ENCODE measurements at regions not wholly inside any gene's neighbourhood (a gene's known extent, or its start where the extent isn't known, plus 50 kb on each side); places are given as distances from the start of the nearest gene placed in this dataset.

- DNase-seq (no peak), ATAC-seq (no peak)
- Mint-ChIP-seq H3K27ac (no peak overlapping the region), H3K36me3 (ENCODE audit: low read depth) (no peaks in the 10 kb centered on the region), H3K27me3 (no peaks in the 10 kb centered on the region), H3K9me3 (no peaks in the 10 kb centered on the region), H3K4me3 (no peak overlapping the region), H3K4me1 (no peaks in the 10 kb centered on the region)
These were observed 527.4 kb downstream of the C4orf33 start for GRCh38 chr4:129623233-129623875.

GRCh38 chr4:129641179-129641578, 545.2 kb downstream of the C4orf33 start:
- H3K27me3 Mint-ChIP-seq = no peaks in the 10 kb centered on the region
- peaks cover 3% of the 10 kb centered on the region for H3K9me3 Mint-ChIP-seq
- H3K4me1 Mint-ChIP-seq = no peaks in the 10 kb centered on the region
- no peaks in the 10 kb centered on the region for H3K36me3 Mint-ChIP-seq (ENCODE audit: low read depth)
- H3K27ac Mint-ChIP-seq = no peak overlapping the region
- DNase-seq (peak; percentile 40), ATAC-seq (no peak)
- no peak overlapping the region for H3K4me3 Mint-ChIP-seq

GRCh38 chr4:129645461-129645860, 549.5 kb downstream of the C4orf33 start:
- Mint-ChIP-seq H3K9me3 (no peaks in the 10 kb centered on the region), H3K27ac (no peak overlapping the region), H3K27me3 (no peaks in the 10 kb centered on the region), H3K4me3 (no peak overlapping the region), H3K36me3 (ENCODE audit: low read depth) (no peaks in the 10 kb centered on the region), H3K4me1 (no peaks in the 10 kb centered on the region)
- ATAC-seq (no peak), DNase-seq (no peak)

GRCh38 chr4:129668092-129668491, 572.1 kb downstream of the C4orf33 start:
- Mint-ChIP-seq H3K27ac (no peak overlapping the region), H3K4me1 (no peaks in the 10 kb centered on the region), H3K36me3 (ENCODE audit: low read depth) (no peaks in the 10 kb centered on the region), H3K4me3 (no peak overlapping the region), H3K27me3 (no peaks in the 10 kb centered on the region), H3K9me3 (no peaks in the 10 kb centered on the region)
- no peak for DNase-seq
- ATAC-seq = no peak

- no peak for ATAC-seq
- no peaks in the 10 kb centered on the region for H3K36me3 Mint-ChIP-seq (ENCODE audit: low read depth)
- H3K27ac Mint-ChIP-seq = no peak overlapping the region
- DNase-seq = no peak
- H3K27me3 Mint-ChIP-seq = no peaks in the 10 kb centered on the region
- no peaks in the 10 kb centered on the region for H3K9me3 Mint-ChIP-seq
- no peak overlapping the region for H3K4me3 Mint-ChIP-seq
- H3K4me1 Mint-ChIP-seq = no peaks in the 10 kb centered on the region
These were observed 577.0 kb downstream of the C4orf33 start for GRCh38 chr4:129672941-129673340.

GRCh38 chr4:129675036-129675435, 579.1 kb downstream of the C4orf33 start:
- Mint-ChIP-seq H3K27me3 (no peaks in the 10 kb centered on the region), H3K4me1 (no peaks in the 10 kb centered on the region), H3K4me3 (no peak overlapping the region), H3K36me3 (ENCODE audit: low read depth) (no peaks in the 10 kb centered on the region), H3K9me3 (no peaks in the 10 kb centered on the region), H3K27ac (no peak overlapping the region)
- no peak for DNase-seq
- no peak for ATAC-seq

GRCh38 chr4:129676934-129677333, 581.0 kb downstream of the C4orf33 start:
- Mint-ChIP-seq H3K27ac (no peak overlapping the region), H3K4me1 (no peaks in the 10 kb centered on the region), H3K4me3 (no peak overlapping the region), H3K36me3 (ENCODE audit: low read depth) (no peaks in the 10 kb centered on the region), H3K9me3 (no peaks in the 10 kb centered on the region), H3K27me3 (no peaks in the 10 kb centered on the region)
- no peak for DNase-seq
- ATAC-seq = no peak

- DNase-seq = no peak
- no peaks in the 10 kb centered on the region for H3K27me3 Mint-ChIP-seq
- no peak overlapping the region for H3K4me3 Mint-ChIP-seq
- H3K4me1 Mint-ChIP-seq = no peaks in the 10 kb centered on the region
- H3K36me3 Mint-ChIP-seq (ENCODE audit: low read depth) = no peaks in the 10 kb centered on the region
- peaks cover 3% of the 10 kb centered on the region for H3K9me3 Mint-ChIP-seq
- no peak for ATAC-seq
- no peak overlapping the region for H3K27ac Mint-ChIP-seq
These were observed 586.6 kb downstream of the C4orf33 start for GRCh38 chr4:129682586-129682985.

GRCh38 chr4:129707949-129708348, 612.0 kb downstream of the C4orf33 start:
- no peak for DNase-seq
- no peak overlapping the region for H3K27ac Mint-ChIP-seq

GRCh38 chr4:129708784-129709183, 612.8 kb downstream of the C4orf33 start:
- Mint-ChIP-seq H3K4me1 (no peaks in the 10 kb centered on the region), H3K36me3 (ENCODE audit: low read depth) (no peaks in the 10 kb centered on the region), H3K4me3 (no peak overlapping the region)

More at GRCh38 chr4:129707949-129708348, 612.0 kb downstream of the C4orf33 start:
- H3K4me3 Mint-ChIP-seq = no peak overlapping the region
- H3K36me3 Mint-ChIP-seq (ENCODE audit: low read depth) = no peaks in the 10 kb centered on the region
- no peaks in the 10 kb centered on the region for H3K9me3 Mint-ChIP-seq
- H3K27me3 Mint-ChIP-seq = no peaks in the 10 kb centered on the region
- H3K4me1 Mint-ChIP-seq = no peaks in the 10 kb centered on the region
- no peak for ATAC-seq

GRCh38 chr4:129738175-129738574, 642.2 kb downstream of the C4orf33 start:
- H3K4me1 Mint-ChIP-seq = no peaks in the 10 kb centered on the region
- no peak overlapping the region for H3K4me3 Mint-ChIP-seq
- no peak for DNase-seq
- no peaks in the 10 kb centered on the region for H3K36me3 Mint-ChIP-seq (ENCODE audit: low read depth)
- H3K9me3 Mint-ChIP-seq = no peaks in the 10 kb centered on the region
- no peak for ATAC-seq
- no peak overlapping the region for H3K27ac Mint-ChIP-seq
- H3K27me3 Mint-ChIP-seq = no peaks in the 10 kb centered on the region

More at GRCh38 chr4:129708784-129709183, 612.8 kb downstream of the C4orf33 start:
- no peak for ATAC-seq
- H3K27me3 Mint-ChIP-seq = no peaks in the 10 kb centered on the region
- H3K27ac Mint-ChIP-seq = no peak overlapping the region
- DNase-seq = no peak
- H3K9me3 Mint-ChIP-seq = no peaks in the 10 kb centered on the region

GRCh38 chr4:129747756-129748155, 651.8 kb downstream of the C4orf33 start:
- DNase-seq (no peak), ATAC-seq (no peak)
- Mint-ChIP-seq H3K4me1 (no peaks in the 10 kb centered on the region), H3K36me3 (ENCODE audit: low read depth) (no peaks in the 10 kb centered on the region), H3K9me3 (no peaks in the 10 kb centered on the region), H3K4me3 (no peak overlapping the region), H3K27ac (no peak overlapping the region), H3K27me3 (no peaks in the 10 kb centered on the region)

- no peak overlapping the region for H3K27ac Mint-ChIP-seq
- no peak overlapping the region for H3K4me3 Mint-ChIP-seq
- DNase-seq (no peak), ATAC-seq (no peak)
- no peaks in the 10 kb centered on the region for H3K27me3 Mint-ChIP-seq
- no peaks in the 10 kb centered on the region for H3K4me1 Mint-ChIP-seq
- H3K9me3 Mint-ChIP-seq = no peaks in the 10 kb centered on the region
- no peaks in the 10 kb centered on the region for H3K36me3 Mint-ChIP-seq (ENCODE audit: low read depth)
These were observed 653.0 kb downstream of the C4orf33 start for GRCh38 chr4:129748991-129749390.

GRCh38 chr4:129751646-129752045, 655.7 kb downstream of the C4orf33 start:
- no peaks in the 10 kb centered on the region for H3K36me3 Mint-ChIP-seq (ENCODE audit: low read depth)
- no peak overlapping the region for H3K27ac Mint-ChIP-seq
- no peaks in the 10 kb centered on the region for H3K9me3 Mint-ChIP-seq

GRCh38 chr4:129783596-129783995, 687.6 kb downstream of the C4orf33 start:
- Mint-ChIP-seq H3K4me3 (no peak overlapping the region), H3K4me1 (no peaks in the 10 kb centered on the region), H3K27ac (no peak overlapping the region), H3K36me3 (ENCODE audit: low read depth) (no peaks in the 10 kb centered on the region), H3K27me3 (no peaks in the 10 kb centered on the region), H3K9me3 (no peaks in the 10 kb centered on the region)
- DNase-seq (no peak), ATAC-seq (no peak)

More at GRCh38 chr4:129751646-129752045, 655.7 kb downstream of the C4orf33 start:
- ATAC-seq = no peak
- Mint-ChIP-seq H3K27me3 (no peaks in the 10 kb centered on the region), H3K4me1 (no peaks in the 10 kb centered on the region), H3K4me3 (no peak overlapping the region)
- DNase-seq = no peak

GRCh38 chr4:129788486-129788885, 692.5 kb downstream of the C4orf33 start:
- H3K4me3 Mint-ChIP-seq = no peak overlapping the region
- H3K27me3 Mint-ChIP-seq = no peaks in the 10 kb centered on the region
- H3K27ac Mint-ChIP-seq = no peak overlapping the region
- no peaks in the 10 kb centered on the region for H3K9me3 Mint-ChIP-seq
- H3K4me1 Mint-ChIP-seq = no peaks in the 10 kb centered on the region
- no peak for DNase-seq
- no peak for ATAC-seq
- no peaks in the 10 kb centered on the region for H3K36me3 Mint-ChIP-seq (ENCODE audit: low read depth)

All from activated naive CD8-positive, alpha-beta T cell treated with anti-CD3 and anti-CD28 coated beads, Interleukin-2, amount 50 U/mL, for 24 hours (primary cell).